Upper lobe of left lung (tissue), 6 donors: ENCODE measurements at regions not wholly inside any gene's neighbourhood (a gene's known extent, or its start where the extent isn't known, plus 50 kb on each side); places are given as distances from the start of the nearest gene placed in this dataset.

Experiments used
- ATAC-seq, 2 donors: fragments of 200-7000 bp; cut with Tn5 transposase; one replicate each; pipeline ENCODE4 v1.9.1; 2022; ENCODE audit warnings: mild to moderate bottlenecking in 2 of 2, moderate library complexity in 2 of 2; ENCODE audit not compliant: low FRiP score in 2 of 2
- DNase-seq, 2 donors: peaks; one replicate each; pipeline ENCODE4 v3.0.0-alpha.2; 2019 to 2020
- H3K27ac ChIP-seq, 4 donors: fragments of 200-600 bp; sonication (generic); one replicate each; pipeline ENCODE4 v1.5.1; 2016 to 2019
- H3K27me3 ChIP-seq, 4 donors: fragments of 200-600 bp; sonication (generic); one replicate each; pipeline ENCODE4 v1.5.1; 2017 to 2019
- H3K36me3 ChIP-seq, 4 donors: fragments of 200-600 bp; sonication (generic); one replicate each; pipeline ENCODE4 v1.5.1; 2016 to 2019
- H3K4me1 ChIP-seq, 4 donors: fragments of 200-600 bp; sonication (generic); one replicate each; pipeline ENCODE4 v1.5.1; 2018 to 2019
- H3K4me3 ChIP-seq, 4 donors: fragments of 200-600 bp; sonication (generic); one replicate each; pipeline ENCODE4 v1.5.1; 2017 to 2019; ENCODE audit warnings: mild to moderate bottlenecking in 2 of 4, moderate library complexity in 1 of 4
- H3K9me3 ChIP-seq, 4 donors: fragments of 200-600 bp; sonication (generic); one replicate each; pipeline ENCODE4 v1.5.1; 2018 to 2019
- EP300 ChIP-seq, 4 donors: sonication (generic); formaldehyde crosslinking; IDR thresholded peaks; one replicate each; pipeline ENCODE4 v1.5.1; 2017; ENCODE audit warnings: antibody characterized with exemption in 4 of 4, control low read depth in 2 of 4
- POLR2A ChIP-seq, 4 donors: fragments of 450-650 bp; IDR thresholded peaks; one replicate each; pipeline ENCODE4 v1.5.1; 2016 to 2017; ENCODE audit warnings: antibody characterized with exemption in 4 of 4, mild to moderate bottlenecking in 2 of 4
- POLR2AphosphoS5 ChIP-seq, 2 donors: sonication (generic); formaldehyde crosslinking; IDR thresholded peaks; one replicate each; pipeline ENCODE4 v1.5.1; 2017; ENCODE audit warnings: antibody characterized with exemption in 2 of 2
- WGBS, 2 donors: methylation state at CpG; one replicate each; pipeline ENCODE4 v1.1.5; 2017 to 2018; 5-methylcytosine and 5-hydroxymethylcytosine counted together
- TF ChIP-seq, protein P1 (sequence below), 6 experiments: fragments of 450-650 bp in 4 of 6; fragments of 200-600 bp in 2 of 6; sonication (generic) in 2 of 6; IDR thresholded peaks; one replicate each; pipeline ENCODE4 v1.5.1; 2016 to 2019; ENCODE audit warnings: antibody characterized with exemption in 6 of 6
- donor health status: DM: no; HTN: no; CAD: no; lungs with moderate emphysema.
- donor health status: DM: no; HTN: yes; CAD: no; lungs with severe emphysema.

DNA sequence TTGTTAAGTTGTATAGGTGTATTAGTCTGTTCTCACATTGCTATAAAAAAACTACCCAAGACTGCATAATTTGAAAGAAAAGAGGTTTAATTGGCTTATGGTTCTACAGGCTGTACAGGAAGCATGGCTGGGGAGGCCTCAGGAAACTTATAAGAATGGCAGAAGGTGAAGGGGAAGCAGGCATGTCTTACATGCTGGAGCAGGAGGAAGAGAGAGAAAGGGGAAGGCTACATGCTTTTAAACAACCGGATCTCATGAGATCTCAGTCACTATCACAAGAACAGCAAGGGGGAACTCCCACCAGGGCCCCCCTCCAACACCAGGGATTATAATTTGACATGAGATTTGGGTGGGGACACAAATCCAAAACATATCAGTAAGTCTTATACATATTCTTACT is 60.5 kb upstream of the OR10AD1 start:
- Histone ChIP-seq H3K27me3 (no peaks in the 10 kb centered on the region), H3K36me3 (no peaks in the 10 kb centered on the region), H3K27ac (no peak overlapping the region), H3K4me3 (no peak overlapping the region), H3K9me3 (no peaks in the 10 kb centered on the region), H3K4me1 (no peaks in the 10 kb centered on the region)
- DNase-seq (no peak), ATAC-seq (no peak)
- TF ChIP-seq, protein P1, sequence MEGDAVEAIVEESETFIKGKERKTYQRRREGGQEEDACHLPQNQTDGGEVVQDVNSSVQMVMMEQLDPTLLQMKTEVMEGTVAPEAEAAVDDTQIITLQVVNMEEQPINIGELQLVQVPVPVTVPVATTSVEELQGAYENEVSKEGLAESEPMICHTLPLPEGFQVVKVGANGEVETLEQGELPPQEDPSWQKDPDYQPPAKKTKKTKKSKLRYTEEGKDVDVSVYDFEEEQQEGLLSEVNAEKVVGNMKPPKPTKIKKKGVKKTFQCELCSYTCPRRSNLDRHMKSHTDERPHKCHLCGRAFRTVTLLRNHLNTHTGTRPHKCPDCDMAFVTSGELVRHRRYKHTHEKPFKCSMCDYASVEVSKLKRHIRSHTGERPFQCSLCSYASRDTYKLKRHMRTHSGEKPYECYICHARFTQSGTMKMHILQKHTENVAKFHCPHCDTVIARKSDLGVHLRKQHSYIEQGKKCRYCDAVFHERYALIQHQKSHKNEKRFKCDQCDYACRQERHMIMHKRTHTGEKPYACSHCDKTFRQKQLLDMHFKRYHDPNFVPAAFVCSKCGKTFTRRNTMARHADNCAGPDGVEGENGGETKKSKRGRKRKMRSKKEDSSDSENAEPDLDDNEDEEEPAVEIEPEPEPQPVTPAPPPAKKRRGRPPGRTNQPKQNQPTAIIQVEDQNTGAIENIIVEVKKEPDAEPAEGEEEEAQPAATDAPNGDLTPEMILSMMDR (IDR thresholded peaks at IDR 0.05): no peak
- TF ChIP-seq EP300 (IDR thresholded peaks at IDR 0.05): no peak
- no peak for TF ChIP-seq POLR2AphosphoS5 (IDR thresholded peaks at IDR 0.05)
- TF ChIP-seq POLR2A (IDR thresholded peaks at IDR 0.05): no peak
- WGBS, 2 donors: 40 to 56% methylated on average over 1 of the region's 1 CpG

DNA sequence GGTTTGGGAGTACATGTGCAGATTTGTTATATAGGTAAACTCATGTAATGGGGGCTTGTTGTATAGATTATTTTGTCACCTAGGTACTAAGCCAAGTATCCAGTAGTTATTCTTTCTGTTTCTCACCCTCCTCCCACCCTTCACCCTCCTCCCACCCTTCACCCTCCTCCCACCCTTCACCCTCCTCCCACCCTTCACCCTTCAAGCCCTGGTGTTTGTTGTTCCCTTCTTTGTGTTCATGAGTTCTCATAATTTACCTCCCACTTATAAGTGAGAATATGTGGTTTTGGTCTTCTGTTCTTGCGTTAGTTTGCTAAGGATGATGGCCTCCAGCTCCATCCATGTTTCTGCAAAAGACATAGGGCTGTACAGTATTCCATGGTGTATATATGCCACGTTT is 58.7 kb upstream of the OR10AD1 start:
- TF ChIP-seq, protein P1 (IDR thresholded peaks at IDR 0.05): no peak
- no peak for TF ChIP-seq POLR2AphosphoS5 (IDR thresholded peaks at IDR 0.05)
- TF ChIP-seq POLR2A (IDR thresholded peaks at IDR 0.05): no peak
- TF ChIP-seq EP300 (IDR thresholded peaks at IDR 0.05): no peak
- Histone ChIP-seq H3K4me1 (no peaks in the 10 kb centered on the region), H3K27ac (no peak overlapping the region), H3K4me3 (no peak overlapping the region), H3K36me3 (no peaks in the 10 kb centered on the region), H3K9me3 (no peaks in the 10 kb centered on the region), H3K27me3 (no peaks in the 10 kb centered on the region)
- ATAC-seq (no peak), DNase-seq (no peak)
- WGBS, 2 donors: 80 to 81% methylated on average over 2 of the region's 2 CpGs
